ENCODE measurements at regions not wholly inside any gene's neighbourhood (a gene's known extent, or its start where the extent isn't known, plus 50 kb on each side); places are given as distances from the start of the nearest gene placed in this dataset.

DNA sequence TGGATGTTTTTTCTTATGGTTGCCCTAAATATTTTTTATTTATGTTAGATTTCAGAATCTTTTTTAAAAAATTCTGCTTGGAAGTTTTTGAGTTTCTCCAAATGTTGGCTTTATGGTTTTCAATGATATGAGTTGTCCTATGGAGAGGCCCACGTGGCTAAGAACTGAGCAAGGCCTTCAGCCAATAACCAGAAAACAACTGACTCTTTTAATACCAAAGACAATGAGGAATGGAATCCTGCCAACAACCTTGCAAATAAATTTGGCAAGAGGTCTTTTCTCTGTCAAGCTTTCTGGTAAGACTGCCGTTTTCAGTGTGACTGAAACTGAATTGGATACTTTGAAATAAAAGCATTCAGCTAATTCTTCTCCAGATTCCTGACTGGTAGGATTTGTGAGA lies 1740.1 kb upstream of the WWC1 start:
- H3K4me3 ChIP-seq: no peak overlapping the region
- no peak for DNase-seq (ENCODE audit: low read depth, low spot score)
- no TSS peak for BruUV-seq (replicated peaks)
- TF ChIP-seq POU2F2 (IDR thresholded peaks at IDR 0.05; ENCODE audit: borderline replicate concordance, low read depth, low read length): no peak
- no peak for TF ChIP-seq KDM1A (IDR thresholded peaks at IDR 0.05; ENCODE audit: borderline replicate concordance)
- TF ChIP-seq FOS (IDR thresholded peaks at IDR 0.05; ENCODE audit: borderline replicate concordance, extremely low read depth, insufficient read length): no peak
- TF ChIP-seq PML (IDR thresholded peaks at IDR 0.05; ENCODE audit: low read length): no peak
- TF ChIP-seq ZNF217 (IDR thresholded peaks at IDR 0.05): no peak
- no peak for TF ChIP-seq JUNB (IDR thresholded peaks at IDR 0.05)
- no peak for TF ChIP-seq SRF (IDR thresholded peaks at IDR 0.05; ENCODE audit: low read depth in 2 of 2, low read length in 2 of 2)
- TF ChIP-seq TCF3 (IDR thresholded peaks at IDR 0.05; ENCODE audit: borderline replicate concordance, insufficient read depth, low read depth, low read length): no peak
- ATAC-seq: no peak
- H2AFZ ChIP-seq (ENCODE audit: control insufficient read depth, low read depth, low read length): no peak overlapping the region
- FAIRE-seq: no peak
- SMC1A ChIA-PET (ENCODE audit: uncharacterized antibody, unreplicated experiment): no interaction called here
- H3K79me2 ChIP-seq (ENCODE audit: control insufficient read depth, insufficient read depth, low read length): no peaks in the 10 kb centered on the region
- H3K27ac ChIP-seq (ENCODE audit: control insufficient read depth, insufficient read depth): no peak overlapping the region
- POLR2A ChIA-PET: no interaction called here
- no peak overlapping the region for H3K9ac ChIP-seq (ENCODE audit: control insufficient read depth, insufficient read depth, low read length)
- CTCF ChIA-PET: no interaction called here
- 2% methylated on average over 2 of the region's 2 CpGs for WGBS (ENCODE audit: insufficient coverage, insufficient replicate concordance, low lambda C conversion rate, missing lambda C conversion rate)
- no peaks in the 10 kb centered on the region for H3K27me3 ChIP-seq (replicated peaks in 1 of 2; ENCODE audit: control insufficient read depth in 2 of 2, insufficient read depth in 2 of 2, low read length in 1 of 2)
- H3K9me3 ChIP-seq (replicated peaks; ENCODE audit: control insufficient read depth, insufficient read depth, low read length): no peaks in the 10 kb centered on the region
- no peaks in the 10 kb centered on the region for H3K4me1 ChIP-seq (ENCODE audit: control insufficient read depth, insufficient read depth, low read length)
- intact Hi-C loops (cut with micrococcal nuclease; ENCODE audit: unreplicated experiment): no loop called here
- in situ Hi-C loops (cut with MboI): no loop called here
- no peak overlapping the region for H3K4me2 ChIP-seq (ENCODE audit: control insufficient read depth, insufficient read depth)
- no peaks in the 10 kb centered on the region for H4K20me1 ChIP-seq (ENCODE audit: control insufficient read depth, insufficient read depth)
- RAD21 ChIA-PET (ENCODE audit: unreplicated experiment): no interaction called here
- no peaks in the 10 kb centered on the region for H3K36me3 ChIP-seq (ENCODE audit: control insufficient read depth in 2 of 2, insufficient read depth in 2 of 2, low read length in 1 of 2)

DNA sequence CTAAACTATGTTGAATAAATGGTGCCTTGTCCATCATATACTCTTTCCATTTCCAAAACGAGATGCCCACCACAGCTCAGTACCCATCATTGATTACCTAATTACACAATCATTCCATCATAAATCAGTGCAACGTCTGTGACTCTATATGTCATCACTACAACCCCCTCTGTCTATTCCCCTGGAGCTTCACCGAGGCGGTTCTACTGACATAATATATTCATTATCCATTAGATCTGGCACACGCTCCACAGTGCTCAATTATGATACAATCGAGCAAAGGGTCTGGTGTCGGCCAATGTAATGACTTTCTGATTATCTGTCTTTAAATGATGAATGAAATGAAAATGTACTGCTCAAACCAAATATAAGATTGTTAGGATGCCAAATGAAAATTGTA lies 1737.7 kb upstream of the WWC1 start:
- no TSS peak for BruUV-seq (replicated peaks)
- no peaks in the 10 kb centered on the region for H3K79me2 ChIP-seq (ENCODE audit: control insufficient read depth, insufficient read depth, low read length)
- no peak for ATAC-seq
- TF ChIP-seq YY1 (IDR thresholded peaks at IDR 0.05; ENCODE audit: low read depth, low read length) (no peak), HDGF (IDR thresholded peaks at IDR 0.05) (no peak), BCL11A (IDR thresholded peaks at IDR 0.05; ENCODE audit: low read depth, low read length) (no peak), MAX (IDR thresholded peaks at IDR 0.05; ENCODE audit: low read depth, low read length) (no peak), IRF4 (IDR thresholded peaks at IDR 0.05; ENCODE audit: low read depth, low read length) (no peak)
- TF ChIP-seq, protein P1, sequence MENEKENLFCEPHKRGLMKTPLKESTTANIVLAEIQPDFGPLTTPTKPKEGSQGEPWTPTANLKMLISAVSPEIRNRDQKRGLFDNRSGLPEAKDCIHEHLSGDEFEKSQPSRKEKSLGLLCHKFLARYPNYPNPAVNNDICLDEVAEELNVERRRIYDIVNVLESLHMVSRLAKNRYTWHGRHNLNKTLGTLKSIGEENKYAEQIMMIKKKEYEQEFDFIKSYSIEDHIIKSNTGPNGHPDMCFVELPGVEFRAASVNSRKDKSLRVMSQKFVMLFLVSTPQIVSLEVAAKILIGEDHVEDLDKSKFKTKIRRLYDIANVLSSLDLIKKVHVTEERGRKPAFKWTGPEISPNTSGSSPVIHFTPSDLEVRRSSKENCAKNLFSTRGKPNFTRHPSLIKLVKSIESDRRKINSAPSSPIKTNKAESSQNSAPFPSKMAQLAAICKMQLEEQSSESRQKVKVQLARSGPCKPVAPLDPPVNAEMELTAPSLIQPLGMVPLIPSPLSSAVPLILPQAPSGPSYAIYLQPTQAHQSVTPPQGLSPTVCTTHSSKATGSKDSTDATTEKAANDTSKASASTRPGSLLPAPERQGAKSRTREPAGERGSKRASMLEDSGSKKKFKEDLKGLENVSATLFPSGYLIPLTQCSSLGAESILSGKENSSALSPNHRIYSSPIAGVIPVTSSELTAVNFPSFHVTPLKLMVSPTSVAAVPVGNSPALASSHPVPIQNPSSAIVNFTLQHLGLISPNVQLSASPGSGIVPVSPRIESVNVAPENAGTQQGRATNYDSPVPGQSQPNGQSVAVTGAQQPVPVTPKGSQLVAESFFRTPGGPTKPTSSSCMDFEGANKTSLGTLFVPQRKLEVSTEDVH (IDR thresholded peaks at IDR 0.05; ENCODE audit: low read depth, partially characterized antibody): no peak
- TF ChIP-seq, protein P2, sequence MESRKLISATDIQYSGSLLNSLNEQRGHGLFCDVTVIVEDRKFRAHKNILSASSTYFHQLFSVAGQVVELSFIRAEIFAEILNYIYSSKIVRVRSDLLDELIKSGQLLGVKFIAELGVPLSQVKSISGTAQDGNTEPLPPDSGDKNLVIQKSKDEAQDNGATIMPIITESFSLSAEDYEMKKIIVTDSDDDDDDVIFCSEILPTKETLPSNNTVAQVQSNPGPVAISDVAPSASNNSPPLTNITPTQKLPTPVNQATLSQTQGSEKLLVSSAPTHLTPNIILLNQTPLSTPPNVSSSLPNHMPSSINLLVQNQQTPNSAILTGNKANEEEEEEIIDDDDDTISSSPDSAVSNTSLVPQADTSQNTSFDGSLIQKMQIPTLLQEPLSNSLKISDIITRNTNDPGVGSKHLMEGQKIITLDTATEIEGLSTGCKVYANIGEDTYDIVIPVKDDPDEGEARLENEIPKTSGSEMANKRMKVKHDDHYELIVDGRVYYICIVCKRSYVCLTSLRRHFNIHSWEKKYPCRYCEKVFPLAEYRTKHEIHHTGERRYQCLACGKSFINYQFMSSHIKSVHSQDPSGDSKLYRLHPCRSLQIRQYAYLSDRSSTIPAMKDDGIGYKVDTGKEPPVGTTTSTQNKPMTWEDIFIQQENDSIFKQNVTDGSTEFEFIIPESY (IDR thresholded peaks at IDR 0.05): no peak
- TF ChIP-seq, protein P3, sequence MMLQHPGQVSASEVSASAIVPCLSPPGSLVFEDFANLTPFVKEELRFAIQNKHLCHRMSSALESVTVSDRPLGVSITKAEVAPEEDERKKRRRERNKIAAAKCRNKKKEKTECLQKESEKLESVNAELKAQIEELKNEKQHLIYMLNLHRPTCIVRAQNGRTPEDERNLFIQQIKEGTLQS (IDR thresholded peaks at IDR 0.05; ENCODE audit: borderline replicate concordance, extremely low read depth, low read depth, low read length): no peak

More for the DNA sequence above, 1737.7 kb upstream of the WWC1 start:
- ChIA-PET SMC1A (ENCODE audit: uncharacterized antibody, unreplicated experiment) (interaction anchor here (1.6 kb wide), 1 partner anchor 25 kb away, joined by 3 read pairs; no protein-coding TSS in a partner anchor), CTCF (no interaction called here), RAD21 (ENCODE audit: unreplicated experiment) (no interaction called here), POLR2A (no interaction called here)
- in situ Hi-C loops (cut with MboI): no loop called here
- H3K27ac ChIP-seq (ENCODE audit: control insufficient read depth, insufficient read depth): no peak overlapping the region
- H3K27me3 ChIP-seq (replicated peaks in 1 of 2; ENCODE audit: control insufficient read depth in 2 of 2, insufficient read depth in 2 of 2, low read length in 1 of 2): no peaks in the 10 kb centered on the region
- DNase-seq (ENCODE audit: low read depth, low spot score) (no peak), FAIRE-seq (no peak)
- no peak overlapping the region for H3K4me3 ChIP-seq
- H4K20me1 ChIP-seq (ENCODE audit: control insufficient read depth, insufficient read depth): no peaks in the 10 kb centered on the region
- WGBS (ENCODE audit: insufficient coverage, insufficient replicate concordance, low lambda C conversion rate, missing lambda C conversion rate): 12% methylated on average over 7 of the region's 7 CpGs
- no peaks in the 10 kb centered on the region for H3K4me1 ChIP-seq (ENCODE audit: control insufficient read depth, insufficient read depth, low read length)
- H2AFZ ChIP-seq (ENCODE audit: control insufficient read depth, low read depth, low read length): no peak overlapping the region
- H3K4me2 ChIP-seq (ENCODE audit: control insufficient read depth, insufficient read depth): no peak overlapping the region
- intact Hi-C loops (cut with micrococcal nuclease; ENCODE audit: unreplicated experiment): no loop called here
- H3K9me3 ChIP-seq (replicated peaks; ENCODE audit: control insufficient read depth, insufficient read depth, low read length): no peaks in the 10 kb centered on the region
- no peak overlapping the region for H3K9ac ChIP-seq (ENCODE audit: control insufficient read depth, insufficient read depth, low read length)
- H3K36me3 ChIP-seq (ENCODE audit: control insufficient read depth in 2 of 2, insufficient read depth in 2 of 2, low read length in 1 of 2): no peaks in the 10 kb centered on the region

Data from GM12878 (cell line).